Hepatic stellate cell (primary cell): ENCODE measurements at regions not wholly inside any gene's neighbourhood (a gene's known extent, or its start where the extent isn't known, plus 50 kb on each side); places are given as distances from the start of the nearest gene placed in this dataset.
"Not testable (repeated sequence)": the region's sequence is repeated elsewhere in the genome, so short reads cannot be mapped to it uniquely, and the experiment has no call there.

Experiments
- DNase-seq: peaks from one replicate; pipeline ENCODE4 v3.0.0; 2011; ENCODE audit warnings: low spot score

GRCh38 chr14:30223966-30224365 is 296.3 kb upstream of the PRKD1 start:
- DNase-seq, result no peak

- DNase-seq, result no peak
Measured at GRCh38 chr14:30225176-30225575, 297.5 kb upstream of the PRKD1 start.

- DNase-seq, result no peak
Measured at GRCh38 chr14:30227436-30227835, 299.8 kb upstream of the PRKD1 start.

GRCh38 chr14:30227876-30228275 is 300.2 kb upstream of the PRKD1 start:
- no peak for DNase-seq

DNA sequence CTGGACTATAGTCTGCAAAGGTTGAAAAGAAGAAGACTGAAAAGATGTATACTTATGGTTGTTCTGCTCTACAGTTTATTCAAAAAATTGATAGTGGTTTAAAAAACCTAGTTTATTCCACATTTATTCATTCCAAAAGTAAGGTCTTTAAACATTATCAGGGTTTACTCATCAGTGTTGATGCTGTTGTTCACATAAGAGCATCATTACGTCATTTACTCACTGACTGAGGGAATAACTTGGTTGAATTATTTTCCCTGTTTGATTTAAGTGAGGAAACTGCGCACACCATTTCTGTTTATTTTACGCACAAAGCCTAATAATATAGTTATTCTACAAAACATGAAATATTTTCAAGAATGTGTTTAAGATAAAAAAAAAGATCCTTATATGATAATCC is 303.1 kb upstream of the PRKD1 start:
- no peak for DNase-seq

DNA sequence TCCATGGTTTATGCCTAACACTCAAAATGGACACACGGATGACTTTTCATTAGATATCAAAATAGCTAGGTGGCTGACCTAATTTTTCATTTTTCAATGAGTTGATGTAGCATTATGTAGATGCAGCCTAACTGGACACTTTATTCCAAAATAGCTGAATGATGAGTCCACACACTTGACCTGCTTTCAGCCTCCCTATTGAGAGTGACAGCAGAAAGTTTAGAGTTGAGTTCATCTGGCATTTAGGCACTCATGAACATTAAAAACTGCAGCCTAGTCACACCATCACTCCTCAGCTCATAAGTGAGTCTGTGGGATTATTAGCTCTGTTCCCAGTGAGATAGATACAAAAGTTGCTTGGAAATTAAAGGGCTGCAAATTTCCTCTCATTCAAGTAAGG is 307.3 kb upstream of the PRKD1 start:
- DNase-seq, result no peak

GRCh38 chr14:30235485-30235884 is 307.8 kb upstream of the PRKD1 start:
- DNase-seq, result no peak

- no peak for DNase-seq
Measured at GRCh38 chr14:30238936-30239335, 311.3 kb upstream of the PRKD1 start.

GRCh38 chr14:30240018-30240417 is 312.4 kb upstream of the PRKD1 start:
- DNase-seq, result no peak

GRCh38 chr14:30240685-30241084 is 313.0 kb upstream of the PRKD1 start:
- DNase-seq, result no peak

- no peak for DNase-seq
Measured at GRCh38 chr14:30242744-30243143, 315.1 kb upstream of the PRKD1 start.

GRCh38 chr14:30243207-30243606 is 315.6 kb upstream of the PRKD1 start:
- no peak for DNase-seq

- DNase-seq, result peak; percentile 11
Measured at GRCh38 chr14:30243805-30244204, 315.2 kb upstream of the G2E3 start.

GRCh38 chr14:30244348-30244747 is 314.6 kb upstream of the G2E3 start:
- not testable (repeated sequence) for DNase-seq

DNA sequence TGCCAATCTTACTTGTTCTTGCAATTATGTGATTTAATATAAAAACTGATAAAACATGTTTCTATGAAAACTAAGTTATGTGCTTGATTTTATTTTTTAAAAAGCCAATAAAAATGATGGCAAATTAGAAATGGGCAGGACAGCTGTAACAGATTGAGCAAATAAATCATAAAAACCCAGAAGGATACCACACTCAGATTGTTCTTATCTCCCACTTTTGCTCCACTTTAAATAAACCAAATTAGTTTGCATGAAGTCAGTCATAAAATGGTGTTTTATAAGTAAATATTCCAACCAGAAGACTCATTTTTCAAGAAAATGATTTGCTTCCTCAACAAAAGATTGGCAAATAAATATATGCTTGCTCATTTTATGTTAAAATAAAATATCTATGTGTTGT is 307.9 kb upstream of the G2E3 start:
- DNase-seq, result no peak

GRCh38 chr14:30251557-30252100 is 307.3 kb upstream of the G2E3 start:
- DNase-seq, result no peak

GRCh38 chr14:30252151-30252550 is 306.8 kb upstream of the G2E3 start:
- DNase-seq, result no peak

GRCh38 chr14:30252783-30253674 is 305.9 kb upstream of the G2E3 start:
- no peak for DNase-seq

GRCh38 chr14:30256627-30257026 is 302.3 kb upstream of the G2E3 start:
- no peak for DNase-seq

DNA sequence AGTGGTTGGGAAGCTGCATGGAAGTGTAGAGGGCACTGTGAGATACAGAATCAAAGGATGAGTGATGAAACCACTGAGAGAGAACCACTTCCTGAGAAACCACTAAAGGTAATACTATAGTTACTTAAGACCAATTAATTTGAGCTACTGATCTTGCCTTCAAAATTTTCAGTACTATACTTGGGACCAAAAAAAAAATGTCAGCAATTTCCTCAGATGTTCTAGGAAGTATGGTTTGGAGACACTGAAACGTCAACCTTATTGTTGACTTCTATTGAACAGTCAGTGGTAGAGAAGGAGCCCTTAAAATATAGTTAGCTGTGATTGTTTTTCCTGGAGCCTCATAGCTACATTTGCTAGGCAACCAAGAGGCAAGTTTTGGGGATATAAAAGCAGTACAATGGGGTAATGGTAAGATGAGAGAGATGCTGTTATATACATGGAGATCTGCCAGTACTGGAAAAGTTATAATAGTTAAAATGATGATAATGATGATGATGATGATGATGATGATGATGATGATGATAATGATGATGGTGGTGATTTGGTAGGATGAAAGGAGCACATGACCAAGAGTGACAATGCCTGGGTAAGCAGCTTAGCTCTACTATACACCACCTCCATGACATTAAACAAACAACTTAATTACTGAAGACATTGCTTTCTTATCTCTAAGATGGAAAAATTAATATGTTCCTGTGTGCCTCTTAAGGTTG is 300.9 kb upstream of the G2E3 start:
- no peak for DNase-seq

DNA sequence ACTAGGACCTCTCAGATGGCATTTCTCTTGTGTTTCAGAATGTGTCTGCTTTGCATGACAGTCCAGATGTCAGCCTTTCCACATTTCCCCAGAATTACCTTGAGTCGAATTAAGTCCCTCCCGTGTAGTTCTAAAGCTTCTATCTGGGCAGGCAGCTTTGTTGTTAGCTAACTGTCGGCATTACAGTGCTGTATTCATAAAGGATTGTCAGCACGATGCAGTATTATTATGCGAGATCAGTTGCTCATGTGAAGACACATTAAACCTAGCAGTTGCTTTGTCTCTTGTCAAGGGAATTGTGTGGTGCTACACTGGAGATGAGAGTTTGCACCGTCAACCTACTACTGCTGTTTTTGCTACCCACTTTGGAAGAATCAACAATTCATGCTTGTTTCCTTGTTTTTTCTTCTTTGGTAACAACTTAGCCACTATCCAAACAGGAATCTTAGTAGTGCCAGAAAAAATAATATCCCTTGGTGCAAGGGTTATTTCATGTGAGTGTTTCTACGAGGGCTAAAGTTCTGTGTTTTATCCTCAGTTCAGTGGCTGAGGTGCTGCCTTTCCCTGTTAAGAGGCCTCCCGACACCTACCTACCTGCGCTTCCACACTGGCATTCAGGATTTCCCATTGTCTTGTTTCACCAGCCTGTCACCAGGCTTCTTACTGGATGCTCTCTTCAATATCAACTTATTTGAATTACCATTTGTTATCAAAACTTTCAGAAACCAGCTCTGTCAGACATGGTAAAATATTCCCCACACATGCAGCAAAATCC is 297.9 kb upstream of the G2E3 start:
- no peak for DNase-seq

- no peak for DNase-seq
Measured at GRCh38 chr14:30264161-30264560, 294.8 kb upstream of the G2E3 start.
